EH (cell line): ENCODE measurements at regions not wholly inside any gene's neighbourhood (a gene's known extent, or its start where the extent isn't known, plus 50 kb on each side); places are given as distances from the start of the nearest gene placed in this dataset.

Experiments used
- DNase-seq: peaks from one replicate; pipeline ENCODE4 v3.0.0-alpha.2; 2015; ENCODE audit warnings: low read depth

DNA sequence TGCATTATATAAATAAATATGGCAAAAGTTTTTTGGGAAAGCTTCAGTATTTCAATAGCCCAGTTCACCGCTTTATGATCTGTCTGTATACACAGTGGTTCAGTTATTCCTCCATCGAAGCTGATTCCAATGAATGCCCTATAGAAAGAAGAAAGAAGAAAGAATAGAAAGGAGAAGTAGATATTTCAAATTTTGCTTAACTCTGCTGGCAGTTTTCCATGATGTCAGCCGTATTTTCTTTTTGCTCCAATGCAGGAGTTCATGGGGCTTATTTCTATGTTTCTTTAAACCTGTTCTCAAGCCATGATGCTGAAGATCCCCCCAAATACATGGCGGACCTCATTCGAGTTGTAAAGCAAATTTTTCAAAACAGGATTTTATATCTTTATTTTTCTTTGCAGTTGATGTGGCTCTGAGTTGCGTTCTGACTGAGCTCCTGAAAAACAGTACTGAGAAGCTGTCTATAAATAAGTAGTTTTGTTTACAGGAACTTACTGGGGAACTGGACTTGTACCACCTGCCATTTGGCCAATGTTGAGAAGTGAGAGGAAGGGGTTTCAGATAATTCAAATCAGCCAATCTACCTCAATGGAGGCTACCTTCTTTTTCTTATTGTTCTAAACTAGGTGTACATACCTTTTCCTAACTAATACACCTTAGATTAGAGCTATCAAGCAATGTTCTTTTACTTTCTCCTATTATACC lies 418.5 kb upstream of the MEF2C start:
- no peak for DNase-seq

DNA sequence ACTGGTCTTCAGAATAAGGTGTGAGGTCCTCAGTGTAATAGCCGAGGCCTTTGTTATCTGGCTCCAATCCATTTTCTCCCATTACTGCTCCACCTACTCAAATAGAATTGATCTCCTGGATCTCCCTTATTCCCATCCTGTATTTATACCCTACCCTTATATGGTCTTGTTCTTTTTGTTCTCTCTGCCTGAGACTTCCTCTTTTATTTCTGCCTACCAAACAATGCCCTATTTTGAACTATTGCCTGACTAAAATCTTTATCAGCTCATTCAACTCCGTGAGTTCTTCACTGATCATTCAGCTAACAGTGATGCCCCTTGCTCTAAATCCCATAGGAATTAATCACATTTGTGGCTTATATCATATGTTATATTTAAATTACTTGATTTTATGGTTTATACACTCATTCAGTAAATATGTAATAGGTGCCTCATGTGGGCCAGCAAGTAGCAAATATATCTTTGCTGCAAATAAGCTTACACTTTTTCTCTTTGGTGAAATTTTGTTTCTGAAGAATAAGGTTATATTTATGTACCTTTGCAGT lies 417.5 kb upstream of the MEF2C start:
- no peak for DNase-seq

DNA sequence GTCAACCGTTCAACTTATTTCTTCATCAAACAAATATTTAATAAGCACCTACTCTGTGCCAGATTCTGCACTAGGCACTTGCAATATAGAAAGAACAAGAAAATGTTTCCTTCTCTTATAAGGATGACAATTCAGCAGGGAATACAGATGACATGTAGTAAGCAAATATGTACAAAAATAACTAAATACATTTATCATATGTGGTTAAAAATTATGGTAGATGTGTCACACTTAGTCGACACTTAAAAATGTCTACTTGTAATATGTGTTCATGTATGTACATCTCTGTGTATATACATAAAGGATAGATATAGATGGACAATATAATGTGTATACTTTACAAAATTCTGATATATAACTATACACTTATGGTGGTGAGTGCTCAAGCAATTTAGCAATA lies 417.0 kb upstream of the MEF2C start:
- no peak for DNase-seq

DNA sequence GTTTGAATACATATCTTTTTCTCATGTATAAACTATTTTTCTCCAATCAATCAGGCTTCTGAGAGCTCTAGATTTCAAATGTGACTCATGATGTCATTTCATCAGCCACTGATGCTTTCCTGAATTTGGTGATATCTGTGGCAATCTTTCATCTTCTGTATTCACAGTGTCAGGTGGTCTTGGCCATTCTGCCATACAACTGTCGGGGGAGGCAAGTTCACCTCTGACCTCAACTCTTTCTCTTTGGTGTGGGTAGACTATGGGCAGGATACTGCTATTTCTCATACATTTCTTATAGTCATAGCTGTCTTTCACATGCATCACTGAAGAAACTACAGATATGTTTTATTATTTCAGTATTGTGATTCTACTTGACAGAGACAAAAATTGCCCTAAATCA lies 414.1 kb upstream of the MEF2C start:
- no peak for DNase-seq

DNA sequence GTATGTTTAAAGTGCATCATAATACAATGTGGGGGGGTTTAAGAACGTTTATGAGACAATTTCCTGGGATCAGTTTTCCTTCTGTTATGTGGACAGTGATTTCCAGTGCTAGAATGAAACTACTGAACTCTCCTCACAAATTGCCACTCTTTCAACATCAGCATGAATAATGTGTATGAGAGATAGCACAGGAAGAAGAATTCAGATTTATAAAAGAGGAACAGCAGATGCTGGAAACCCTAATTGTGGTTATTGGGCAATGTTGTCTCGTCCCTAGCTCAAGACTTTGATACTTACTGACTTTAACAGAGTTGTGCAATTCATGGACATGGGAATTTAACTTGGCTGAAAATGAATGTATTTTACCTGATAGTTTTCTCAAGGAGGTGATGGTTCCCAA lies 410.8 kb upstream of the MEF2C start:
- no peak for DNase-seq

DNA sequence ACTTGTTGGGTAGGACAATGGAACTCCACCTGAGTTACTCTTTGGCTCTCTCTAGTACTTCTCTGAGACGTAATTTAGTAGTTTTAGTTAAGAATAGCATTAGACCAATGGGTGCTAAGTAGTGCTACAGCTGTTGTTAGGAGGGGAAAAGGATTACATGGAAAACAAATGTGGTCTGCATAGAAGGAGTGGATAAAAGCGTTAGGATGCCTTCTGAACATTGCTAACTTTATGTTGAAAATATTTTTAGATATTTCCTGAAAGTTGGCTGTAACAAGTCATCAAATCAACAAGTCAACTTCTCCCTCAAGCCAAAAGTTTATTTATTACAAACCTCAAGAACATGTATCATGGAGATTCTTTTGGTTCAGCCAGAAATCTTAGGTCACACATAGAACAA lies 409.5 kb upstream of the MEF2C start:
- DNase-seq = no peak

DNA sequence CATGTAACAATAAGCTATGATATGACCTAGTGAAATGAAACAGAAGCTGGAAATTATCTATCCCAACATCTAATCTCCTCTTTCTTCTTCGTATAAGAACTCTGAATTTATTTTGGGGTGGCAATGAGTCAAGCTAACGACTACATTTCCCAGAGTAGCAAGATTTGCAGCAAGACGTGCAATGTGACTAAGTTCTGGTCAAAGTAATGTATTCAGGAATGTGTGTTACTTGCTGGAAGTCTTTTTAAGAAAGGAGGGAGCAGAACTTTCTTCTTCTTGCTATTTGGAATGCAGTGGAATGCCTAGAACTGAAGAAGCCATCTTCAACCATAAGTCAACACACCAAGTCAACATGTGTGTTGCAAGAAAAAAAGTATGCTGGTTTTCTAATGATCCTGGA lies 406.6 kb upstream of the MEF2C start:
- DNase-seq = peak; percentile 26

DNA sequence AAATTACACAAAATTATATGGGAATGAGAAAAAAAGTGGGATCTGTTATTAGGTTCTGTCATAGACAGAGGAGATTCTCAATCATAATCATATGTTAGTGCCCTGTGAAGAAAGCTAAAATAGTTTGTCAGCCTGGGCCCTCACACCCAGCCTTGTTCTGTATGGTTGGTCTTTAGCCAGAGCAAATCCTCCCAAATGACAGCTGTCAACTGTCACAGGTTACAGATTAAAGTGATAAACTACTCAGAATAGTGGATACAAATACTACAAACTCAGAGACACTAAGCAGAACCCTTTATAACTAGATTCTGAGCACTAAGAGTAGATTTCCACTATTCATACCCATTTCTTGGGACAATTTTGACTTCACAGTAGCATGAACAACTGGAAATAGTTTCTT lies 405.0 kb upstream of the MEF2C start:
- DNase-seq = no peak

DNA sequence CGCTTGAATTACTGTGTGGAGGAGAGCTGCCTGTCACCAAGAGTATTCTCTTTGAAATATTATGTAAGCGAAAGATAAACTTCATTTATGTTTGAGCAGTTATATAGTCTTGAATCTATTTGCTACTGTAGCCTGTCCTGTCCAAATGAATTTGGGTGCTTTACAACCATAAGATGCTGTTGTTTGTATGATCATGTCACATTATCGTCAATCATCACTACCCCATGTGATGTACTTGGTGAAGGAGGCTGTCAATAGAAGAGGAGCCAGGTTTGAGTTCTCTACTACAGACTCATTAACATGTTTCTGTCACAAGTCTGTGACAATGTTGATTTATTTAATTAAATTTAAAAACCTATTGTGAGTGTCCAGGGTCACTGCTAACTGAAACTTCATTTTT lies 403.3 kb upstream of the MEF2C start:
- no peak for DNase-seq

DNA sequence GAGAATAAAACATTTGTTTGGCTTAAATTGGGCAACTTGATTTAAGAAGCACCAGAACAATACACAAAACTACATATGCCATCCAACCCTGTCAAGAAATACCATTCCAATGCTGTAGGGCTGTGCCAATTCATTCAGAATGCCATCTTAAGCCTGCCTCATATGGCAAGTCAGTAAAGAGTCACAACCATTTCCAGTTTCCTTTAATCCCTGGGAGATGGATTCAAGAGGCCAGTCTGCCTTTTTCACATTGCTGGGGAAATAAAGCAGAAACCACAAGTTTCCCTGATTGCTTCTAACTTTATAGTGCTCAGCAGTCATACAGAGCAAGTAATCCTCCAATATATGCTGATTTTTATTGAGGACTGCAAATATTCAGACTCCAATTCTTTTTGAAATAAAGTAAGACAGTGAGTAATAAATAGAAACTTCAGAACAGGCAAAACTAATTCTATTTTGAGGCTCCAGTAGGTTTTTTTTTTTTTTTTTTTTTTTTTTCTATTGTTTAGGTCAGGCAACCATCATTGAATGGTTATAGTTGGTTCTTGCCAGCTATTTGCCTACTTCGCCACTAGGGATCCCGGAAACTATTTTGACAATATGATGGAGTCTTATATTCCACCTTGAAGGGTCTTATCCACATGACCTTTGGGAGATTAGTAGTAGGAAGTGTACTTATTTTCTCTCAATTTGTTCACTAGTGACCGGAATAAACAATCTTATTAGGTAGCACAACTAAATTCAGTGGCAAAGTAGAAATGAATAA lies 400.9 kb upstream of the MEF2C start:
- no peak for DNase-seq

DNA sequence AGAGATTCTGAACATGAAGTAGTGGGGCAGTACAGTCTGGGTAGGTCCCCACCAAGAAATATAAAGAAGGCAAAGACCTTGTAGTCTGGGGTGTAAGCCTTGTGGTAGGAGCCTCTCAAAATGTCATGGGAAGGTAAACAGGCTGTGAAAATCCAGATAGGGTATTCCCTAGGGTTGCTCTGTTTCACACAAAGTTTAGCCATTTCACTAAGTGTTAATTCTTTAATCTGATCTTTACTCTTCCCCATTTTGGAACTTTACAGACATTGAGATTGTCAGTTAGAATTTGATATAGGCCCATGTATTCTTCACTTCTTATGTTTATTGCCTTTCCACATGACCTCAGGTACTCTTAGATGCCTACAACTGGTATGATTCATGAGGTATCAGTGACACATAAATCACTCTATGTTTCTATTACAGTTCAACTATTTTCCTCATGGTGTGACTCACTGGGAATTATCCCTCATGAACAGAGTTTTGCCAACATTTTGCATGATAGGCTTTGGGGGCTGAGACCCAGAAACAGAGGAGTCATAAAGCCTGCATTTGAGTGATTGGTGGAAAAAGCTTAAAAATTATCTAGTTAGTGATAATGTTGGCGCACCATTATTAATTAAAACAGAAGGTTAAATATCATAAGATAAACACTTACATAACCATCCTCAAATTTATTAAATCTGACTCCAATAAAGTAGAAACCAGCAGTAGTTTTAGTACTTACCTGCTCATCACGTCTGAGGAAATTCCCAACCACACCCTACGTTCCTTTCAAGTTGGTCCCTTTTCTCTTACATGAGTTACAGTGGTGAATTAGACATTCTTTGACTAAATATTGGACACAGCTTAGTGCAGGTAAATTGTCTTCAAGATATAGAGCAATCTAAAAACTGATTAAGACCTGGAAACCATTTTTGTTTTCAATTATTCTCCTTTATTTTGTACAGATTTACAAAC lies 399.8 kb upstream of the MEF2C start:
- DNase-seq = peak; percentile 9

DNA sequence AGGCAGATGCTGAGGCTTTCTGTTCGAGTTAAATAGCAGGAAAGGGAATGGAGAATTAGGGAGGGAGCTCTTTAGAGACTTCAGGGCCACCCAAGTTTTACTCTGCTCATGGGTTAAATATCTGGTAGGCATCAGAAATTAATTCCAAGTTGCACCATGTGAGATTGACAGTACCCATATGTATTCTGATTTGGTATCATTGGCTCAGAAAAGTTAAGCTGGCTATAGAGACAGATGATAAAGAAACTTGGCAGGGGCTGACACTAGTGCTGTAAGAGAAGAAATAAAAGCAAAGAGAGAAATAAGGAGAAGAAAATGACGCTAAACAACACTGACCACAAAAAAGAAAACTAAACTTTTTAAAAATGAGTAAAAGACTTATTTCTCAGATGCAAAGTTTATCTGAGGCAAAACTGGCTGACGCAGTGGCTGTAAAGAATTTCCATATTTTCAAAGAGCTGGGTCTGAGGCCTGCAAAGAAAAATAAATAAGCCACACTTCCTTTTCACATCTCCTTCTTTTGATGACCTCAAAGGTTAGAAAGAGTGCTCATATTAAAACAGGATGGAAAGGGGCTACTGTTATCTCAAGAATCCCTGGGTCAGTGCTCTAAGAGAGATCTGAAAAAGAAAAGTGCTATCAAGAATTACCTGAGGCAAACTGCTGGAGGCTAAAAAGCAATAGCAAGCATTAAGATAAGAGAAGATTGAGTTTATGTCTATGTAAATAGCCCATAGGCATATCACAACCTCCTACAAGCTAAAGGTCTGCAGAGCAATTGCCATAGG lies 399.0 kb upstream of the MEF2C start:
- no peak for DNase-seq

DNA sequence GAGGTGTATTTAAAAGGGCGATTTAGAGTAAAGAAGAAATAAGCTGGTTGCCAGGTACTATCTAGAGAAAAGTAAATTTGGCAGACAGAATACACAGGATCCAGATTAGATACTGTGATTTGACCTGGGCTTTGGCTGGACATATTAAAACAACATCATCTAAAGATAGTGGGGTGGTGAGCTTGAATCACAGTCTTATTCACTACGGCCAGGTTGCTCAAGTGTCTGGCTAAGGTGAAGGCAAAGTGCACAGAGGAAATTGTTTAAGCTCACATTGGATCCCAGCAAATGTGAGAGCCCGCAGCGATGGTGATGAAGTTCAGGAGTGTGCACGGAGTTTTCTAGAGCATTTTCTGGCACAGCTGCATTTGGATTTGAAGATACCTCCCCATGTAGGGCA lies 398.2 kb upstream of the MEF2C start:
- no peak for DNase-seq

DNA sequence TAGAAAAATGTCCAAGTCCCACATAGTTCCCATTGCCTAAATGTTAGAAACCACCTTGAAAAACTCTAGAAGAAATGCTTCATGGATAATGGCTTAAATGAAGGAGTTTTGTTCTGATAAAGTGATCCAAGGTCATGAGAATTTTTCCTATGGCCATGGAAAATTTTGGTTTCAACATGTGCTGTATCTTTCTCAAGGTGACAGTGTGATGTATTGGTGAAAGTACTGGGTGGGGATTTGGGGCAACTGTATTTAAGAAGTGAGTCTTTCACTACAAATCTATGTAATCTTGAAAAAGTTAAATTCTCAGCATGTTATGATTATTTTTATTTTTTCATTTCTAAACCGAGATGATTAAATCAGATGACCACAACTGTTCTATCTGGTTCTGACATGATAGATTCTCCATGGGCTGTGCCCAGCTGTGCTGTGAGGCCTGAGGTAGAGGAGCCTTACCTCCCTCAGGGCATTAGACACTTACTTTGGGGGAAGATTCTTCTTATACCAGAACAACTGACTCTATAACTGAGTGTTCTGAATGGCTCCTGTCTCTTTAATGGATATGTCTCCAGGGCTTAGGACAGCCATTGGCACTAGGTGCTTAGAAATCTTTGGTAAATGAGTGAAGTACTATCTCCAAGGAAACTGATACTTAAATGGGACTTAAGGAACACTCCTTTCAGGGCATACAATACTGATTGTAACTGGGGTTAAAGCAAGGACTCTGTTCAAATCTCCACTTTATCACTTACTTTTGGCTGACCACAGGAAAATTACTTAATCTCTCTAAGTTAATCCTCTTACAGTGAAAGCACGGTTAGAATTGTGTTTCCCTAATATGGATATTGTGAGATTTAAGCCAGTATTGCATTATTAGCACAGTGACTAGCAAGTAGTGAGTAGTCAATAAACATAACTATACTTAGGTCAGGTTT lies 397.4 kb upstream of the MEF2C start:
- no peak for DNase-seq

DNA sequence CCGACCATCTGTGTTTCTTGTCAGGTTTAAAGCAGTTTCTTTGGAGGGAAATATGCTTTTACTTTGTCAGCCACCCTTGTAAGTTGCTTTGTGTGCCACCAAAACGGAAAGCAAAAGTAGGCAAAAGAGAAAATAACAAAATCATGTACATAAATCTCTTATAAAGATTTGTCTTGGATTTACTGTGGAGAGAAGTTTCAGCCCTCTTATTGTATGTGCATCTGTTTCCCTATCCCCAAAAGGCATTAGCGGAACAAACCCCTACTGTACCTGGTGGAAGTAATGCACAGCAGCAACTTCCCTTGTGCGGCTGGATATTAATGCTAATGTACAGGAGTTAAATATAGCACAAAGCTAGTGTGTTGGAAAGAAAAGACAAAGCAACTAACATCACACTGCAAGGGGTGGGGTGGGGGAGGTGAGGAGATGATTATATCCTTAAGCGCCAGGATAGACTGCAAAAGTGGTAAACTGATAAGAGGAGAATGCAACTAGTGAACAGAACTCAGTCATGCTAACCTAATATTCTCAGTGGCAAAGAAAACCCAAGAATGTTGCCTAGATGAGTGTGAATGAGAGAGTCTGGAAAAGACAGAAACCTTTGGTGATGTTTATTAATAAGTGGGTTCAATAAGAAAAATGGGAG lies 396.5 kb upstream of the MEF2C start:
- DNase-seq = no peak

DNA sequence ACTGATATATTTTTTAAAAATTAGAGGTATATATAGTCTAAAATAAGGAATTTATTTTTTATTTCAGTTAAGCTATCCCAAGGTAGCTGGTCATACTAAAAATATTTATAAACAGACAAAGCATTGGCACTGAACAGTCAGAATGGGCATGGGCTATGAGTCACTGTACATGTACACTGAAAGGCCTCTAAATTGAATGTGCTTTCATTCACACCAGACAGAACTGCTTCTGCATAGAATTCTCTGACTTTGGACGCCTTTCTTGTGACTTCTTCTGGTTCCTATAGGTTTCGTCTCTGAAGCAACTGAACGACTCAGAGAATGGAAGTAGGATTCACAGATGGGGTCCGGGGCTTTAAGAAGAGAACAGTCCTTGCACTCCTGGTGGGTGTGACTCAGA lies 394.8 kb upstream of the MEF2C start:
- no peak for DNase-seq

DNA sequence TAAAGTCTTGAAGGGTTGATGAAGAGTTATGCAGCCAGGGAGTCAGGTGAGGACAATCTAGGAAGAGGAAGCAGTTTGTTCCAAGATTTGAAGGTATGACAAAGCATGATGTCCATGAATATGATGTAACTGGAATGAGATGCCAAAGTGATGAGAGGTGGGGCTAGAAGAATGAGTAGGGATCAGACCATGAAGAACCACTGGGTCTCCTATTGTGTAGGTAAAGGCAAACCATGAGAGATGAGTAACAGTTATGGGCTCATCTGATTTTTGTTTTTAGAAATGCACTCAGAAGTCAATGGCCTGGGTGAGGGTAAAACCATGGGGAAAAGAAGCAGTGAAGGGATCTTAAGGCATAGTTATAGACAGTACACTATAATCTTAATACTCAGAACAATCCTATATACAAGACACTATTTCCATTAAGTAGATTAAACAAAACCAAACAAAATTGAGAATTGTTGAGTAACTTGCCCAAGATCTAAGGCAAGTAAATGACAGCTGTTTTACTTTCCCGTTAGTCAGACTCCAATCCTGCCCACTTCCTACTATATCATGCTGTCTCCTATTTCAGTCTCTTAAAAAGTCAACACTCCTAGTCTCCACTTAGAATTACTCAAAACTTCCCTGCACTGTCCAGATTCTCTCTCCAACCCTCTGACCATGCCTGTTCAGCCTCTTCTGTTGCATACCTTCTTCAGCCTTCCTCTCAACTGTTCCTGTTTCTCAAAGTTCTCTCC lies 393.8 kb upstream of the MEF2C start:
- no peak for DNase-seq

DNA sequence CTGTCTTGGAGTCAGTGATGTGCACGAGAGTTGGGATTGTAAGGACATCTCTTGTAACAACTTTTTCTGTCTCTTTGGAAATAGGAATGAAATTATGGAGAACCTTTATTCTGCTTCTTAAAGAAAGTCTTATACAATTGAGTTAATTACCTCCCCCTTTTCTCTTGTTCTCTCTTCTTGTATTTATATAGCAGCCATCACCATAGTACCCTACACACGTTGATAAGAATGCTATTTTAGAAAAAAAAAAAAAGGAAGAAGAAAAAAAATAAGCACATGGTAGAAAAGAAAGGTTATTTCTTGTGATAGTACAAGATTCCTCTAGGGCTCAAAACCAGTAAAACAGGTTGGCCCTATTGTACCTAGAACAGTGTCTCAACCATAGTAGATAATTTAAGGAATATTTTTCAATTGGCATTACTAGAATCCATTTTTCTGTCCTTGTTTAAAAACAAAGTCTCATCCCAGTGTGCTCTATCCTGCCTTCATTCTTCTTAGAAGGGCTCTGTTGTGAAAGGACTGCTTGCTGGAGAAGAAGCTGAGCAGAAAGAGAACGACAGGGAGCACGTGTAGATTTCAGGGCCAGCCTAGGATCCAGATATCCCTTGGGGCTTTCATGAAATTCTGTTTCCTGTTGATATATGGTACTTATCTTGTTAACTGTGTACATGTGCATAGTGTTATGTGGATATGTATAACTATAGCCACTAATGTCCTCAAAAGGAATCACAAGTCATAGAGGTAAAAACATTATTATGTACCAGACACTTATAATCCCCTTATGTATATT lies 392.3 kb upstream of the MEF2C start:
- no peak for DNase-seq
